ENCODE measurements at regions not wholly inside any gene's neighbourhood (a gene's known extent, or its start where the extent isn't known, plus 50 kb on each side); places are given as distances from the start of the nearest gene placed in this dataset.
A peak's percentile ranks its signal among the peaks of the same experiment; 100 is the strongest.

DNA sequence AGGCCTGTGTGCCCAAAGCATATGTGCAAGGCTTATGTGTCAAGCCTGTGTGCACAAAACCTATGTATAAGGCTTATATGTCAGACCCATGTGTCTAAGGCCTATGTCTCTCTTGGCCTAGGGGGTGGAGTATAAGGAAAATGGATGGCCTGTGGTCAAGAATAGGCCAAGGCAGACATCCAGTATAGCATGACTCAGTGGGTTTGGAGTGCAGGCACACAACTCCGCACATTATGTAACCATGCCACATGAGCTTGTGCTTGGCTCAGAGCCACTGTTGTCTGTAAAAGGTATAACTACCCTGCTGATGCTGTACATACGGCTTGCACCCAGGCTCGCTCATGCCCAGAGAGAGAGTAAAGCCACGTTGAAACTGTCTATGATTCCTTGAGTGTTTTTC, 626.4 kb upstream of the NUDT12 start:
- no peak for DNase-seq
- in situ Hi-C loops (cut with MboI; ENCODE audit: low pct_unique_long_range_greater_than_20kb, low sequenced_read_pairs), result no loop called here

DNA sequence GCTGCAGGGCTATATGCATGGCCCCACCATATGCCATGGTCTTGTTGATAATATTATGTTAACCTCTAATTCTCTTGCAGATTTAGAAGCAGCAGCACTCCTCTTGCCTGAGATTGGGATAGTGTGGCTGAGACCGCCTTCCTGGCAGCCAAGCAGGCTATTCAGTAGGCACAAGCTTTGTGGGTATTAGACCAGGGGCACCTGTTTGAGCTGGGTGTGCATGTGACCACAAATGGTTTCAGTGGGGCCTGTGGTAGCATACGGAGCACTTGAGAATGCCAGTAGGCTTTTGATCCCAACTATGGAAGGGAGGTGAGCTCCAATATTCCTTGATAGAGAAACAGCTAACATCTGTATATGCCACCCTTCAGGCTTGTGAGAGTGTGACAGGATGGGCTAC, 625.1 kb upstream of the NUDT12 start:
- no peak for DNase-seq
- in situ Hi-C loops (cut with MboI; ENCODE audit: low pct_unique_long_range_greater_than_20kb, low sequenced_read_pairs), result no loop called here

DNA sequence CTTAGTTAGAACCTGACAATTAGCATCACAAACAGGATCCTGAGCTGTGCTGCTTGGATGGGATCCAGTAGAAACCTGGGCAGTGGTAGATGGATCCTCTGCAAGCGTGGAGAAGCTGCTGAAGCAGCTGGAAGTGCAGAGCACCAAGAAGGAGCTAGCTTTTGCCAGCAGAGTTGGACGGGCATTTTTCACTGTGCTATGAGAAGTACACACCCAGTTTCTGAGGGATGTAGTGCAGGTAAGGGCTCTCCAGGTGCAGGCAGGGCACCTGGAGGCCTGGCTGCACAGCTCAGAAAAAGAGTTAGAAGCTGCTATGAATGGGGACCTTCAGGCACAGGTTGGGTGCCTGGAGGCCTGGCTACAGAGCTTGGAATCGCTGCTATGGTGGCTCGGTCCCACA, 623.9 kb upstream of the NUDT12 start:
- in situ Hi-C loops (cut with MboI; ENCODE audit: low pct_unique_long_range_greater_than_20kb, low sequenced_read_pairs), result no loop called here
- no peak for DNase-seq

DNA sequence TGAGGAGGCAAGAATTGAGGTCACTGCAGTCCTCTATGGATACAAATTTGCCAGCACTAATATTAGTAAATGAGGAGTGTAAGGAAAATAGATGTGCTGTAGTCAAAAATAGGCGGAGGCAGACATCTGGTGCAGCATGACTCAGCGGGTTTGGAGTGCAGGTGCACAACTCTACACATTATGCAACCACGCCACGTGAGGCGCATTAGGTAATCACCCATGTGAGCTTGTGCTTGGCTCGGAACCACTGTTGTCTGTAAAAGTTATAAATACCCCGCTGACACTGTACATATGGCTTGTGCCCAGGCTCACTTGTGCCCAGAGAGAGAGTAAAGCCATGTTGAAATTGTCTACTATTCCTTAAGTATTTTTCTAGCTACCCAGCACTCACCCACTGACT, 623.5 kb upstream of the NUDT12 start:
- DNase-seq, result peak; percentile 21

DNA sequence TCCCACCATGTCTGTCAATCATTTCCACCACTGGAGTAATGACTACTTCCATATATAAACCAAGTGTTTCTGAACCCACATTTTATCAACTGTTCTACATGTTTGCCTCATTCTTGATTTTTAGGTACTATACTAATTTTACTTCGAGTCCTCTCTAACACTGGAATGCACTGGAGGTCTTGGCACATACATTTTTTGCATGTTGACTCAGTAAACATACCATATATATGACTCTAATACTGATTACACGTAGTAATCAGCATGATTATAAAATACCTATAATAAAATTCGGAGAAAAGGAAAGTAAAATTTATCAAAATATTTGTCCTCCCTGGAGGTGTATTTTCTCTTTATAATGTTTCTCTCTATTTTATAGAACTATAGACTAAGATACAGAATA, 621.7 kb upstream of the NUDT12 start:
- in situ Hi-C loops (cut with MboI; ENCODE audit: low pct_unique_long_range_greater_than_20kb, low sequenced_read_pairs), result no loop called here

More for the DNA sequence above, 623.5 kb upstream of the NUDT12 start:
- in situ Hi-C loops (cut with MboI; ENCODE audit: low pct_unique_long_range_greater_than_20kb, low sequenced_read_pairs), result no loop called here

DNA sequence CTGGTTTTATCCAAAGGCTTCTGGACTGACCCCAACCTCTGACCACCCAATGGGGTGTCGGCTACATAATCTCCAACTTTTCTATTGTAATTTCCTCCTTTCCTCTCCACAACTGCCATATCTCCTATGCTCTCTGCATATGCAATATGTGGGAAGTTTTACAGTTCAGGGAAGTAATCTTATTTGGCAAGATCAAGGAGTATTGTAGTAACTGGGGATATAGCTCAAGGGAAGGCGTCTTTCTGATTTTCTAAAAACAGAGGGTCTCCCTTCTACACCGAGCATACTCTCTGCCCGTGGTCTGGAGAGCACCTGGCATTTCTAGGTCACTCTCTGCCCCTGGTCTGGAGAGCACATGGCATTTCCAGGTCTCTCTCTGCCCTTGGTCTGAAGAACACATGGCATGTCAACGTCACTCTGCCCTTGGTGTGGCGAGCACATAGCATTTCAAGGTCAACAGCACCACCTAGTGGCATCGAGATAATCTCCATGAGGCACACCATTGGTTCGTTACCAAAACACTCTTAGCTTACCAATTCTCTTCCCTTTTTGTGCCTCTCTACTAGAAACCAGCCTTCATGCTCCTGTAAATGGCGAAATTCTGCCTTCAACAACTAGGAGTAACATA, 616.4 kb upstream of the NUDT12 start:
- DNase-seq, result peak; percentile 92
- in situ Hi-C loops (cut with MboI; ENCODE audit: low pct_unique_long_range_greater_than_20kb, low sequenced_read_pairs), result no loop called here

More for the DNA sequence above, 621.7 kb upstream of the NUDT12 start:
- DNase-seq, result no peak

DNA sequence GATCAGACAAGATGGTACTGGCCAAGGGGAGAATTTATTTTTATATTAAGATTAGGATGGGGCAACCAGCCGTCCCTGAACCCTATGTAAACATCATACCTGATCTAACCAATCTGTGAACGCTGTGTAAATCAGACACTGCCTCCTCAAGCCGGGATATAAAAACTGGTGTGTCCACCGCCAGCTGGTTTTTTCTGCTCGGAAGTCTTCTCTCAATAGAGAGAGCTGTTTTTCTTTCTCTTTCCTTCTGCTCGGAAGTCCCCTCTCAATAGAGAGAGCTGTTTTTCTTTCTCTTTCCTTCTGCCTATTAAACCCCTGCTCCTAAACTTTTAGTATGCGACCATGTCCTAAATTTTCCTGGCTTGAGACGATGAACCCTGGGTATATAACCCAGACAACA, 615.5 kb upstream of the NUDT12 start:
- in situ Hi-C loops (cut with MboI; ENCODE audit: low pct_unique_long_range_greater_than_20kb, low sequenced_read_pairs), result no loop called here
- no peak for DNase-seq

DNA sequence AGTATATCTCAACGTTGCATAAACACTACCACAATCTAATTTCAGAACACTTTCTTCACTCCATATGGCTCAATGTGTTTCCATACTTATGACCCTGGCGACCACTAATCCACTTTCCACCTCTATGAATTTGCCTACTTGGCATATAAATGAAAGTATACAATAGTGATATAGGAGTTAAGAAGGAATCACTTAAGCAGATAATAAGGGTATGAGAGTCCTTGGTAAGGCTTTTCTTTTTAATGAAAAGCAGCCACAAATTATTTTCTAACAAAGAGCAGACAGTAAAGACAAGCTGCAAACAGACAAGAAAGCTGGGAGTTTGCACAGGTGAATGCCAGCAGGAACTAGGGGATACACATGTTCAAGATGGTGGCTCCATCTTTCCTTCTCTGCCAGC, 615.1 kb upstream of the NUDT12 start:
- DNase-seq, result no peak
- in situ Hi-C loops (cut with MboI; ENCODE audit: low pct_unique_long_range_greater_than_20kb, low sequenced_read_pairs), result no loop called here

DNA sequence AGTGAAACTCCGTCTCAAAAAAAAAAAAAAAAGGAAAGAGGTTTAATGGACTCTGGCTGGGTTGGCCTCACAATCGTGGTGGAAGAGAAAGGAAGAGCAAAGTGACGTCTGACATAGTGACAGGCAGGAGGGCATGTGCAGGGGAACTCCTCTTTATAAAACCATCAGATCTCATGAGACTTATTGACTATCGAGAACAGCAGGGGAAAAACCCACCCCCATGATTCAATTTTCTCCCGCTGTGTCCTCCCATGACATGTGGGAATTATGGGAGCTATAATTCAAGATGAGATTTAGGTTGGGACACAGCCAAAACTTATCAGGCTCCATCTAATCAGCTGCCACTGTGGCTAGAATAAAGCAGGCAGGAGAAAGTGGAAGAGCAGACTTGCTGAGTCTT, 610.4 kb upstream of the NUDT12 start:
- in situ Hi-C loops (cut with MboI; ENCODE audit: low pct_unique_long_range_greater_than_20kb, low sequenced_read_pairs), result no loop called here
- DNase-seq, result no peak

DNA sequence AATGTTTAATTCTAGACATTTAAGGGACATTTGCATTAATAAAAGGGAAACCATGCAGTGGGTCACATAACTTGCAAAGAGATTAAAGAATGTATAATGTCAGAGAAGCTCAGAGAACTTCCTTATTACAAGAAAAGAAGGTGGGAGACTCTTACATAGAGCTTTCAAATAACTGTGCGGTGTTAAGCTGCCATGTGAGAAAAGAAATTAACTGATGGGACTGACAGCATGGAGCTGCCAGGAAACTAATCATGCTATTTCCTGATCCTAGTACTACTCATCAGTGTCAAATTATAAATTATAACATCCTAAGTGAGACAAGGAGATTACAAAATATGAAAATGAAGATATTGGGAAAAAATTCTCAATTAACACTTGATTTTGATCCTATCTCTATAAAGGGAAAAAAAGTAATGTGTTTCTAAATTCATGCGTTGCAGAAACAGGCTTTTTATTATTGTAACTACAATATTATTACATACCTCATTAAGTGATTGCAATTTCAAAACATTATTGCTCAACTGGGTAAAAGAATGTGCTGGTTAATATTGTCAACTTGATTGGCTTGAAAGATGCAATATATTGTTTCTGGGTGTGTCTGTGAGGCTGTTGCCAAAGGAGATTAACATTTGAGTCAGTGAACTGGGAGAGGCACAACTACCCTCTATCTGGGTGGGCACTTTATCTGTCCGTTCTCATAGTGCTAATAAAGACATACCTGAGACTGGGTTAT, 609.5 kb upstream of the NUDT12 start:
- in situ Hi-C loops (cut with MboI; ENCODE audit: low pct_unique_long_range_greater_than_20kb, low sequenced_read_pairs), result no loop called here
- no peak for DNase-seq

DNA sequence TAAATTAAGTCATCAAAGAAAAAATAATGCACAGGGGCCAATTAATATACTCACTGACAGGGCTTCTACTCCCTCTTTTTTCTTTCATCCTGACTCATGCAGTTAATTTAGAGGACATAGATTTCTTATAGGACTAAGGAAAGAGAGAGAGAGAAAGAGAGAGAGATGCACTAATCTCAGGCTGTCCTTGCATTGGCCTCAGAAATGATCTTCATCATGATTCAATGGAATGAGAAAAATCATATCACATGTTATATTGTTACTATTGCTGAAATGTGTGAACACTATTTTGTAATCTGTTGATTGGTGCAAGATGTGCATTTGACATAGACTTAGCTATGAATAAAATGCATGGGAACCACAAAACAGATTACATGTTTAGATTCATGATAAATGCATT, 608.3 kb upstream of the NUDT12 start:
- DNase-seq, result no peak
- in situ Hi-C loops (cut with MboI; ENCODE audit: low pct_unique_long_range_greater_than_20kb, low sequenced_read_pairs), result no loop called here

DNA sequence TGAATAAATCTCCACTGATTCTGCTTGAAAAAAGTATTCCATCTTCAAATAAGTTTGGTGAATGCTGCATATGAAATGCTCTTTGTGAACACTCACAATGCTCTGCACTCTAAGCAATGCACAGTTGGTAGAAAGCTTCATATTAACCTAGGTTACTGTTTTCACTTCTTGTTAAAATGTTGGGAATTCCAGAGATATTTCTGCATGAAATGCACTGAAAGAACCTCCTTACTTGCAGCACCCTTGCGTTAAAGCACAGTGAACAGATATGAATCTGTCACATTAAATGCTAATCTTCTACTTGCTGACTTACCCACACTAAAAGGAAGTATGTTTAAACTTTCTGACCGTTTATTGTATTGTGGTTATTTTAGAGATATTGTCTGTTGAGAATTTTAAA, 584.1 kb upstream of the NUDT12 start:
- in situ Hi-C loops (cut with MboI; ENCODE audit: low pct_unique_long_range_greater_than_20kb, low sequenced_read_pairs), result no loop called here
- no peak for DNase-seq

DNA sequence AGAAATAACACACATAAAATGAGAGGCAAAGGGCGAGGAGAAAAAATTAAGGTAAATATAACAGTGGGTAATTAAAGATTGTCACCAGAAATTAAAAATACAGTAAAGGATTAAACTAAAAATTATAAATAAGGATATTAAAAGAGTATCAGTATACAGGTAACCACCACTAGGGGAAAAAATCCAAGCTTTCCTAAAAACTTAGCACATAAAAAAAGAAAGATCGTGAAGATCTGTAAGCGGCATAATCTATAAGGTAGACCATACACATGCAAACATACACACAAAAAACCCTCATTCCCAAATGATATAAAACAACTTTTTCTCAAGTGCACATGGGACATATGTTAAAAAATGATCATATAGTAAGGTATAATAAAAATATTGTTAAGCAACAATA, 577.3 kb upstream of the NUDT12 start:
- in situ Hi-C loops (cut with MboI; ENCODE audit: low pct_unique_long_range_greater_than_20kb, low sequenced_read_pairs), result no loop called here
- DNase-seq, result no peak

DNA sequence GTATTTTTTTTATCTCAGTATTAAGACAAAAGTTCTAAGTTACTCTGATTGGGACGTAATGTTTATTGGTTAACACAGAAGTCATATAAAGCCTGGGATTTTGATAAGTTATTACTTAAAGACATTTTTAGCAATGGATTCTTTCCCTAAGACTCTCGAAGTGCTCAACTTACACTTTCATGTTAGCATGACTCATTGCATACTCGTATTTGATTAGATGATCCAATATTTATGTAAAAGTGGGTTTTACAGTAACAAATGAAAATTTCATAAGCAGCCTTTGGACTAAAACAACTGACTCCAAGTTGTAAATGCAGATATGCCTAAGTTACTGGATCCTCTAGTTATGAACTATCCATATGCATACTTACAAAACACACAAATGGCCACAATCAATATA, 567.7 kb upstream of the NUDT12 start:
- no peak for DNase-seq
- in situ Hi-C loops (cut with MboI; ENCODE audit: low pct_unique_long_range_greater_than_20kb, low sequenced_read_pairs), result no loop called here

DNA sequence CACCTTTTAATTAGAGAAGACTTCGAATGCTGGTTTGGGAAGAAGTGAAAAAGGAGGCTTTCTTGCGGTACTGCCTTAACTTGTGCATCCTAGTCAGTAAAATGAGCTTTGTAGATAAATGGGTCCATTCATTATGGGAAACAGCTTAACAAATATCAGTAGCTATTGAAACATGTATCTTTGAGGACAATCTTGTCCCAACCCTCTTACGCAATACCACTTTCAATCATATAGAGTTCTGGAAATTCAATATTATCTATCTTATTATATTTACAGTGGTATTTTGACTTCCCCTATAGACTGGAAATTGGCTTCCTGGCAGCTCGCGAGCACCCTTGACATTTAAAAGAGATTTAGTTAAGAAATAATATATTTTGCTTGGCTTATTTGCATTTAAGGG, 565.8 kb upstream of the NUDT12 start:
- DNase-seq, result no peak
- in situ Hi-C loops (cut with MboI; ENCODE audit: low pct_unique_long_range_greater_than_20kb, low sequenced_read_pairs), result no loop called here

DNA sequence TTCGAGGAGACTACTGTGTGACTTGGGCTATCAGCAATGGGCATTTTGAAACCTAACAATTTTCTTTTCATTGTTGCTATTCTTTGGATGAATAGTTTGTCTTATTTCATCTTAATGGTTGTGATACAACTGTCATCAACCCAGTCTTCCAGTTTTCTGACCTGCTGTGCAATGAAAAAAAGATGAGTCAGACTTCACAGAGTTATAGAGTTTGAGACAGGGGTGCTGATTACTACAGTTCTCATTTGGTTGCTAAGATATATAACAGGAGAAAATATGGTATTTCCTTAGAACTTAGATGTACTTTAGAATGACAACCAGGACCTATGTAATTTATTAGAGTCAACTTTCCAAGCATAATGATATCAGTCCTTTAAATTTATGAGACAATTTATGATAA, 564.4 kb upstream of the NUDT12 start:
- no peak for DNase-seq
- in situ Hi-C loops (cut with MboI; ENCODE audit: low pct_unique_long_range_greater_than_20kb, low sequenced_read_pairs), result no loop called here

DNA sequence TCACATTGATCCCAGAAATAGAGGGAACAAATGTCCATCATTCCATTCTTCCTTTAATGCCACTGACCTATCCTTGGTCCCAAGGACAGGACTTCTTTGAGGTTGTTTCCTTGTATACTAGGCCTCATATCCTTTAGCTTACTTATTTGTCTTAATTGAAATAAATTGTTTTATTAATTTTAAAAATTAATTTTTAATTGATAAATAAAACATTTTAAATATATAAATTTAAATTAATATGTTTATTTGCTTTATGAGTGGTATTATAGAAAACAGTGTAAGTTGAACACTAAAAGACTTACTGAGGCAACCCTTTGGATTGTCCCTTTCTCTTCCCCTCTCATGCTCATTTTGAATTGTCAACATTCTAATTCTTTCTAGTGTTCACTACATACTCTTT, 556.9 kb upstream of the NUDT12 start:
- in situ Hi-C loops (cut with MboI; ENCODE audit: low pct_unique_long_range_greater_than_20kb, low sequenced_read_pairs), result no loop called here
- no peak for DNase-seq

DNA sequence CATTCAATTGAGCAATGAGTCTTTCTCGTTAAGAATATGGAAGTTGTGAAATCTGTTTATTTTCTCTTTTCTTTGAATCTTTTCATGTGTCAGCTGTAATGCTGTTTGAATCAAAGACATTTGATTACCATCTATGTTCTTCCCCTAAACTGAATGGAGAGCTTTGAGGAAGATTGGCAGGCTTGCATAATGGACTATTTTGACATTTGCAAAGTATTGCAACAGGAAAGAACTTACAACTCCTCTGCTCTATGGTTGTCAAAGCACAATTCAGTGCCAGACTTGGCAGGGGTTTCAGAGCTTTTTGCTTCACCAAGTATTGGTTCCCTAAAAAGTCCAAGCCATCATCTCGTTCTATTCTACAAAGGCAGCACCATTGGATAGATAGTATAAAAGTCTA, 549.0 kb upstream of the NUDT12 start:
- in situ Hi-C loops (cut with MboI; ENCODE audit: low pct_unique_long_range_greater_than_20kb, low sequenced_read_pairs), result no loop called here

DNA sequence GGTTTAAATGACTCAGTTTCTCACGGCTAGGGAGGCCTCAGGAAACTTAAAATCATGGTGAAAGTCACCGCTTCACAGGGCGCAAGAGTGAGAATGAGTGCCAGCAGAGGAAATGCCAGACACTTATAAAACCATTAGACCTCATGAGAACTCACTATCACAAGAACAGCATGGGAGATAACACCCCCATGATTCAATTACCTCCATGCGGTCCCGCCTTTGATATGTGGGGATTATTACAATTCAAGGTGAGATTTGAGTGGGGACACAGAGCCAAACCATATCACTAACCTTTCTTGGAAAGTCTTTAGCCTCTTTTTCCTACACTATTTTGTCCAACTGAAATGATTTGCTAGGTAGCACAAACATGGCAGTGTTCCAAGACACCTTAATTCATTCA, 533.9 kb upstream of the NUDT12 start:
- in situ Hi-C loops (cut with MboI; ENCODE audit: low pct_unique_long_range_greater_than_20kb, low sequenced_read_pairs), result no loop called here
- no peak for DNase-seq

More for the DNA sequence above, 549.0 kb upstream of the NUDT12 start:
- DNase-seq, result no peak

DNA sequence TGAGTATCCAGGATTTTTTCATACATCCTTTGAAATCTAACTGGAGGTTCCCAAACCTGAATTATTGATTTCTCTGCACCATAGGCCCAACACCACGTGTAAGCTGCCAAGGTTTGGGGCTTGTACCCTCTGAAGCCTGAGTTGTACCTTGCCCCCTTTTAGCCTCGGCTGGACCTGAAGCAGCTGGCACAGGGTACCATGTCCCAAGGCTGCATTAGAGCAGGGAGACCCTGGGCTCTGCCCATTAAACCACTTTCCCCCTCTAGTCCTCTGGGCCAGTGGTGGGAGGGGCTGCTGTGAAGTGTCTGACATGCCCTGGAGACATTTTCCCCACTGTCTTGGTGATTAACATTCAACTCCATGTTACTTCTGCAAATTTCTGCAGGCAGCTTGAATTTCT, 532.9 kb upstream of the NUDT12 start:
- no peak for DNase-seq
- in situ Hi-C loops (cut with MboI; ENCODE audit: low pct_unique_long_range_greater_than_20kb, low sequenced_read_pairs), result no loop called here
